ENCODE measurements at regions not wholly inside any gene's neighbourhood (a gene's known extent, or its start where the extent isn't known, plus 50 kb on each side); places are given as distances from the start of the nearest gene placed in this dataset.

- TF ChIP-seq CTCF (IDR thresholded peaks at IDR 0.05) (no peak), POLR2A (IDR thresholded peaks at IDR 0.05) (no peak)
Observed at GRCh38 chr10:35963685-35964084, 321.6 kb upstream of the FZD8 start.
